NCI-H1930 (cell line): ENCODE measurements at regions not wholly inside any gene's neighbourhood (a gene's known extent, or its start where the extent isn't known, plus 50 kb on each side); places are given as distances from the start of the nearest gene placed in this dataset.

Experiments
- DNase-seq, 2 experiments: peaks; one replicate each; lab custom pipeline; 2025; lab: John Stamatoyannopoulos, UW

DNA sequence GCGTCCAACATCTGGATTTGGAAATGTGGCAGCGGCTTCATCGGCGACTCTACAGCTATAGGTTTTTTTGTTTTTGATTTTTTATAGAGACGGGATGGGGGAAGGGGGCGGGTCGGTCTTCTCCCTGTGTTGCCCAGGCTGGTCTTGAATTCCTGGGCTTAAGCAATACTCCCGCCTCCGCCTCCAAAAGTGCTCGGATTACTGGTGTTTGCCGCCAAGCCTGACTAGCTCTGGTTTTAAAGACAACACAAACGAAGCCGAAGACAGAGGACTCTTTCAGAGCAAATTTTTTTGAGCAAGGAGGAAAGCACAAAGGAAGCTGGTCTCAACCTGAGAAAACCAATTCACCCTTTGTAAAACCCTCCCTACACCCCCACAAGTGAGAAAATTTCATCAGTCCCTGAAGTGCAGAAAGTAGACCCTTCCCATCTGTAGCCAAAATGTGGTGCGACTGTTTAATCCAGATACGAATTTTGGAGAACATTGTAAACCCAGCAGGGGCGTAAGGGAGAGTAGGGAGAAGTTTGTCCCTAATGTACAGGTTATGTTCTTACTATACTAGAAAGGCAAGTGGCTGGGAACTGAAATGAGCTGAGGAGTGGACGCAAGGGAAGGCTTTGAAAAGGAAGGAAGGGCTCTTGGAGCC lies 185.9 kb downstream of the TRIM27 start:
- DNase-seq: no peak

DNA sequence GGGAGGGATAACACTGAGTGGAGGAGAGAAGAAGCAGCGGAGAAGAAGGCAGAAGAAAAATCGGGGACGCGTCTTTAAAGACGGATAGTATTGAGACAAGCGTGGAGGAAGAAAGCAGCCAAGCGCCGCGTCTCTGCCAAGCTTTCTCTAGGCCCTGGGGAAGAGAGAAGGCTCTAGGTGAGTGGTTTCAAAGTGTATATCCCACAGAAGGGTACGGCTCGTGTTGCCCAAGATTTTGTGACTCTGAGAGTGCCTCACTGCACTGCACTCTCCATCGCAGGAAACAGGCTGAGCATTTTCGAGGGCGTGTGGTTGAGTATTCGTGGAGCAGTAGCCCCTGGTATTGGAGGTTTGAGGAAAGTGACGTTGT lies 185.4 kb downstream of the TRIM27 start:
- DNase-seq: no peak

DNA sequence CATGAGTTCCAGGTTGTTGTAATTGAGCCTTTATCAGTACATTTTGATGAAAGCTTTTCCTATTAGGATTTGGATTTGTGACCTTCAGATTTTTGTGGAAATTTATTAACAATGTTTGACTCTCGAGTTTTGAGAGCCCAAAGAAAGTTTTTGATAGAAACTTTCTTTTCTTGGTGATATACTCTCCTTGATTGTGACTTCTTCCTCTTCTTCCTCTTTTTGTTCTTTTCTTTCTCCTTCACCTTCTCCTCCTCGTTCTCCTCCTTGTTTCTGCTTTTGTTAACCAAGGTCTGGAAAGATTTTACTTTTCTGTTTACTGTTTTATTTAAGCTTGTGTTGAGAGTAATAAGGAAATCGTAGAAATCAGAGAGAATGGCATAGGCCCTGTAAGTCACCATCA lies 182.4 kb downstream of the TRIM27 start:
- no peak for DNase-seq

- peak in 1 of 2 experiments; percentile 37 for DNase-seq
These were observed 181.0 kb downstream of the TRIM27 start for GRCh38 chr6:28742668-28743270.

DNA sequence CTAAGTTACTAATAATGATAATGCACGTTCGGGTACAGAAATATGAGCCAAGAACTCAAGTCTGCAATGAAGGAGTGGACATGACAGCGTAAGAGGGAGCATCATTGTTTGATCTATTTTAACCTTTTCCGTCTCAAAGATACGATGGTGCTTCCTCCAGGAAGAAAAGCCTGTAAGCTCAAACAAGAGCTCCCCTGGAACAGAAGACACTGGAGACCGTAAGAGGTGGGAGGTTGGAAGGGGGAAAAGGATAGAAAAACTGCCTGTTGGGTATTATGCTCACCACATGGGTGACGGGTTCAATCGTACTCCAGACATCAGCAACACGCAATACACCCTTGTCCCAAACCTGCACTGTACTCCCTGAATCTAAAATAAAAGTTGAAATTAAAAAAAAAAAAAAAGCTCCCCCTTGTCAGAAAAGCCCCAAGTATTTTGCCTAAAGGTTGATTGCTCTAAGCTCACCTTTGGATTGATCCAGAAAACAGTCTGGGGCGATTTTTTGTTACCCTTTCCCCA lies 180.5 kb downstream of the TRIM27 start:
- no peak for DNase-seq

DNA sequence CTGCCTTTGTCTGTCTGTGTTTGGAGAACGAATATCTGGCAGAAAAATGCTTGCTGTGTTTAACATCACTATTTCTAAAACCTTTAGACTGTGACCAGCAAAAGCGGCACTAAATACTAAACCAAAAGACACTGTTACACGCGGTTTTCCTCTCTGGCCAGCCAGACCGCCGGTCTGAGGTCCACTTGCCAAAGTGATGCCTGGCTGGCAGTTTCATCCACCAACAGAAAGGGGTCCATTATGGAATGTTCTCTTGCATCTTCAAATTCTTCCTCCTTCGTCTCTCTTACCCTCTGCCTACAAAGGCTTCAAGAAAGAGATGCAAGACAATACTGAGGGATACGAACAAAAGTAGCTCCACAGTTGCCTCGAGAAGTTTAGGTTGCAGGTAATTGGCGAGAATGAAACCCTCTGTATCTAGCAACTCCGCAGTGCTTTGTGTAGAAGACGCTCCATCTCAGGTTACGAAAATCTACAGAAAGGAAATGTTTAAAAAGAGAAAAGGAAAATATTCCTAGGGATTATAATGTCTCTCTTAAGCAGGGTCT lies 176.6 kb downstream of the TRIM27 start:
- no peak for DNase-seq

DNA sequence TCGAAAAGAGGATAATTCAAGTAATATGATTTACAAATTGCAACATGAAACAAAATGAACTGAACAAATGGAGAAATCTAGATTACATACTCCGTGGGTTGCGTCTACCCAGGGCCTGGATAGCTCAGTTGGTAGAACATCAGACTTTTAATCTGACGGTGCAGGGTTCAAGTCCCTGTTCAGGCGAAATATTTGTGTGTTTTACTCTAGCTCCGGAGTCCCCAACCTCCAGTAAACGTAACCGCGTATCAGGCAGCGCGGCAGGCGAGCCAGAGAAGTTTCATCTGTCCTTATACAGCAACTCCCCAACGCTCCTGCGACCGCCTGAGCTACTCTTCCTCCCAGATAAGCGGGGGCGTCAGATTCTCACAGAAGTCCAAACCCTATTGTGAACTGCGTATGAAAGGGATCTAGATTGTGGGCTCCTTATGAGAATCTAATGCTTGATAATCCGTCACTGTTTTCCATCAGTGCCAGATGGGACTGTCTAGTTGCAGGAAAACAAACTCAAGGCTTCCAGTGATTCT lies 176.1 kb downstream of the TRIM27 start:
- peak; percentile 44 to 69 for DNase-seq

- DNase-seq: no peak
These were observed 175.6 kb downstream of the TRIM27 start for GRCh38 chr6:28748192-28748591.

GRCh38 chr6:28750926-28751458 lies 172.8 kb downstream of the TRIM27 start:
- DNase-seq: no peak

DNA sequence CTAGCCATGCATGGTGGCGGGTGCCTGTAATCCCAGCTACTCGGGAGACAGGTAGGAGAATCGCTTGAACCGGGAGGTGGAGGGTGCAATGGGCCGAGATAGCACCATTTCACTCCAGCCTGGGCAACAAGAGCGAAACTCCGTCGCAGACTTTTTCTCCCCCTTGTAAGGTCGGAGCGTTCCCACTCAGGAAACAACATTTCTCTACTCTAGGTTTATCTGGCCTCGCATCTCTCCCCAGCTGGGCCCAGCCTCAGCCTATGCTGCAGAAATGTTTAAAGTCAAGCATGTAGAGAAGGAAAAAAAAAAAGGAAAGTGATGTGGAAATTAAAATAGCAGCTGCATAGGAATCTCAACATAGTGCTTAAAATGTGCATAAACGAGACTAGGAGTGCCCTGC lies 172.3 kb downstream of the TRIM27 start:
- DNase-seq: no peak

- DNase-seq: no peak
These were observed 171.8 kb downstream of the TRIM27 start for GRCh38 chr6:28751963-28752350.

DNA sequence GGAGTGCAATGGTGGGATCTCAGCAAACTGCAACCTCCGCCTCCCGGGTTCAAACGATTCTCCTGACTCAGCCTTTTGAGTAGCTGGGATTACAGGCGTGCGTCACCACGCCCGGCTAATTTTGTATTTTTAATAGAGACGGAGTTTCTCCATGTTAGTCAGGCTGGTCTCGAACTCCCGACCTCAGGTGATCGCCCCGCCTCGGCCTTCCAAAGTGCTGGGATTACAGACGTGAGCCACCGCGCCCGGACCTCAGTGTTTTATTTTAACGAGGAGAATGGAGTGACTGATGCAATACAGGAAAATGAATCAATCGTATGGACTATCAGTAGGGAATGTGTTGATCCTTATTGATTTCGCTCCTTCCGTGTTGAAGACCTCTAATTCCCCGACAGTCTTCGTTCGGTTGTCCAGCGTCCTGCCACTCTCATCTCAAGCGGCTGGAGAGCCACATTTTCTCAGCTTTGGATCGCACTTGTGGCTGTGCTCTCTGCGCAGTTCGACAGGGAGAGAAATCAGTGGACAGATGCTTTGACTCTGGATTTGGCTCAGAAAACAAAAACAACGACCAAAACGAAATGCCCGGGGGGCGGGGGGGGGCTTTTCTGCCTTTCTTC lies 166.2 kb downstream of the TRIM27 start:
- DNase-seq: peak in 1 of 2 experiments; percentile 18

GRCh38 chr6:28758046-28758817 lies 165.6 kb downstream of the TRIM27 start:
- peak in 1 of 2 experiments; percentile 40 for DNase-seq

DNA sequence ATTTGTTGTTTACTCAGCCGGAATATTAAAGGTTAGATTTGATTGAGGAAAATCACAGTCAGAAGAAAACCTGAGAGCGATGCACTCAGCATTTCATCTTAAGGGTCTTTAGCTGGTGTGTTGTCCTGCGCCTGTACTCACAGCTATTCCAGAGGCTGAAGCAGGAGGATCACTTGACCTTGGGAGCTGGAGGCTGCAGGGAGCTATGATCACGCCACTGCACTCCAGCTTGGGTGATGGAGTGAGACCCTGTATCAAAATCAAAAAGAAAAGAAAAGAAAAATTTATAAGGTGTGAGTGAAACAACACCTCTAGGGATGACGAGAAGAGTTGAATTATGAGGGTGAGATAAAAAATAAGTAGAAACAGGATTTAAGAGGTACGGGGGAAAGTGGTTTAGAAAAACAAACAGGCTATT lies 165.0 kb downstream of the TRIM27 start:
- no peak for DNase-seq

GRCh38 chr6:28764014-28764723 lies 159.6 kb downstream of the TRIM27 start:
- DNase-seq: no peak

DNA sequence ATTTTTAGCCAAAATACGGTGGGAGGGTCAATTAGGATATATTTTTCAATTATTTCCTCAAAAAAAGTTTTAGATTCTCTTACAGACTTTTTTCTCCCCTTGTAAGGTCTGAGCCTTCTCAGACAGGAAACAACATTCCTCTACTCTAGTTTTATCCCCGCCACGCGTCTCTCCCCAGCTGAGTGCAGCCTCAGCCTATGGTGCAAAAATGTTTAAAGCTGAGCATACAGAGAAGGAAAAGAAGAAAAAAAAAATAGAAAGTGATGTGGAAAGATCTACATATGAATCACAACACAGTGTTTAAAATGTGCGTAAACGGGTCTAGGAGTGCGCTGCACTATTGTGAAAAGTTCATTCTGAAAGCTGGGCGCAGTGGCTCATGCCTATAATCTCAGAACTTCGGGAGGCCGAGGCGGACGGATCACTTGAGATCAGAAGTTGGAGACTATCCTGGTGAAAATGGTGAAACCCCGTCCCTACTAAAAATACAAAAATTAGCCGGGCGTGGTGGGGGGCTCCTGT lies 159.0 kb downstream of the TRIM27 start:
- no peak for DNase-seq

- no peak for DNase-seq
These were observed 157.8 kb downstream of the TRIM27 start for GRCh38 chr6:28765978-28766351.

DNA sequence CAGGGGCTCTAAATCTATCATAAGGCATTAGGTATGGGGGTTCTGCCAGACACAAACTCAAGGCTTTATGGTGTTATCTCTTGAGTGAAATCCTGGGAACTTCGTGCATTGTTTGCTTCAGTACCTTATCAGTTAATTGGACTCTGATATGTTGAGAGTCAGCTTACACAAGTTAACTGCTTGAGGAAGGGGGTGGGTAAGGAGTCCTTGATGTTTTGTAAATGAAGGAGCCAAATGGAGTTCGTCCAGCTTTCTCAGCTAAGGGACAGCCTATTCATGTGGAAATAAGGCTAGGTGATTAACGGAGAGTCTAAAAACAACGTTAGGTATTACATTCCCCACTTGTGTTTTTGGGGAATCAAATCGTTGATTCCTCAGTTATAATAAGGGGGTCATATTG lies 157.4 kb downstream of the TRIM27 start:
- no peak for DNase-seq

DNA sequence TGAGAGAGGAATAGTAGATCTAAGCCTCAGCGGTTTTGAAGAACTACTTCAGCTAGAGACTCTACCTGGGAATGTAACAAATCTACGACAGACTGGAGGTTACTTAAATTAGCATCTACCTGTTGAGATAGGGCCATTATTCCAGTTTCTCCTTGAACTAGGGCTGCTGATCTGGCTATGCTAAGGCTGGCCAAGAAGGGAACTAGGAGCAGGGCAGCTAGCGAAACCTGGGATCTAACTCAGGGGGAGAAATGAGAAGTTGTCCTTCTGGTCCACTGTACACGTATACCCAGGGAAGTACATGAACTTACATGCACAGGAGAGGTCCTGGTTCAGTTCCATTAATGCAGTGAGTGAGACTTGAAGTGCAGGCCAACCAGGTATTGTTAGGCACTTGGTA lies 156.7 kb downstream of the TRIM27 start:
- no peak for DNase-seq

DNA sequence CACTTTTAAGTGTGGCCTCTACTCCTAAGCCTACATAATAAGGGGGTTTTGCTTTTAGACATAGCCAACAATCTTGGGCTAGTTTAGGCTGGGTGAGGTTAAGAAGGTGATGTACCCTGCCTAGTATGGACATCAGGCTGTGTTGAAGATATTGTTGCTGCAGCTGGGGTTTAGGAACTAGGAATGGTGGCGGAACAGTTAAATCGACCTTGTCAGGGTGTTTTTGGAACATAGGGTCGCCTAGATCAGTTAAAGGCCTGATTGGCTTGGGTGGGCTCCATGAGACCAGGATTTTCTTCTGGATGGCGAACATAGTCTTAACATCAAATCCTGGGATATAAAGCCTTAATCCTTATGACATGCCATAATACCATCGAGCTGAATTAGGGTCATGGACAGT lies 156.1 kb downstream of the TRIM27 start:
- DNase-seq: no peak
